ENCODE measurements at regions not wholly inside any gene's neighbourhood (a gene's known extent, or its start where the extent isn't known, plus 50 kb on each side); places are given as distances from the start of the nearest gene placed in this dataset.

DNA sequence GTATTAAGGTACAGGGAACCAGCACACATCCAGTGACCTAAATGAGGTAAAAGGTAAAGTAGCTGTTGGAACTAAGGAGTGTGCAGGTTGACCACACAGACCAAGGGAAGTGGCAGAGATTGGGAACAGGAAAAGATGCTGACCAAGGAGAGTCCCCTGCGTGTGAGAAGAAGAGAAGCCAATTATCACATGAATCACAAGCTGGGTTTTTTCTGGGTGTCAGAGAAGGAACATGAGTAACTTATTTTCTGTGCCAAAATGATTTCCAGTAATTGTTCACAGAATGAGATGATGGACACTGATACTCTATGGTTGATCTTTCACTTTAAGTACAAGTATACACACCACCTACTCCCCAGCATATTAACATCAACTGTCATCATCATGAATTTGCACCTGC lies 130.7 kb upstream of the ACO1 start:
- H3K9me3 ChIP-seq (ENCODE audit: control insufficient read depth, insufficient read depth, low read length), result no peaks in the 10 kb centered on the region

DNA sequence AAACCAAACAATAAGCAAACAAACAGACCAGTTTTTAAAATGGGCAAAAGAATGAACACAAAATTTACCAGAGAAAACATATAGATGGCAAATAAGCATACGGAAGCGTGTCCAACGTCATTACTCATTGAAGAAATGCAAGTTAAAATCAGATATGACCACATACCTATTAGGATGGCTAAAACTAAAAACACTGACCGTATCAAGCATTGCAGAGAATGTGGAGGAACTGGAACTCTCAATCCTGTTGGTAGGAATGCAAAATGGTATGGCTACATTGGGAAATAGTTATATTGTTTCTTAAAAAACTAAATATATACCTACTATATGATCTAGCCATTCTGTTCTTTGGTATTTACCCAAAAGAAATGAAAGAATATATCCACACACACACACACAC lies 129.4 kb upstream of the ACO1 start:
- DNase-seq, result no peak
- TF ChIP-seq, protein P1, sequence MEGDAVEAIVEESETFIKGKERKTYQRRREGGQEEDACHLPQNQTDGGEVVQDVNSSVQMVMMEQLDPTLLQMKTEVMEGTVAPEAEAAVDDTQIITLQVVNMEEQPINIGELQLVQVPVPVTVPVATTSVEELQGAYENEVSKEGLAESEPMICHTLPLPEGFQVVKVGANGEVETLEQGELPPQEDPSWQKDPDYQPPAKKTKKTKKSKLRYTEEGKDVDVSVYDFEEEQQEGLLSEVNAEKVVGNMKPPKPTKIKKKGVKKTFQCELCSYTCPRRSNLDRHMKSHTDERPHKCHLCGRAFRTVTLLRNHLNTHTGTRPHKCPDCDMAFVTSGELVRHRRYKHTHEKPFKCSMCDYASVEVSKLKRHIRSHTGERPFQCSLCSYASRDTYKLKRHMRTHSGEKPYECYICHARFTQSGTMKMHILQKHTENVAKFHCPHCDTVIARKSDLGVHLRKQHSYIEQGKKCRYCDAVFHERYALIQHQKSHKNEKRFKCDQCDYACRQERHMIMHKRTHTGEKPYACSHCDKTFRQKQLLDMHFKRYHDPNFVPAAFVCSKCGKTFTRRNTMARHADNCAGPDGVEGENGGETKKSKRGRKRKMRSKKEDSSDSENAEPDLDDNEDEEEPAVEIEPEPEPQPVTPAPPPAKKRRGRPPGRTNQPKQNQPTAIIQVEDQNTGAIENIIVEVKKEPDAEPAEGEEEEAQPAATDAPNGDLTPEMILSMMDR (IDR thresholded peaks at IDR 0.05), result no peak
- Mint-ChIP-seq H3K4me3 (no peak overlapping the region), H3K36me3 (no peaks in the 10 kb centered on the region), H3K27ac (no peak overlapping the region), H3K4me1 (no peaks in the 10 kb centered on the region), H3K9me3 (peaks cover 3% of the 10 kb centered on the region in 2 donors), H3K27me3 (ENCODE audit: low read depth in 2 of 2) (no peaks in the 10 kb centered on the region)
- Histone ChIP-seq H3K36me3 (ENCODE audit: control insufficient read depth, insufficient read depth, low read length) (no peaks in the 10 kb centered on the region), H3K9me3 (ENCODE audit: control insufficient read depth, insufficient read depth, low read length) (no peaks in the 10 kb centered on the region), H3K4me1 (ENCODE audit: control insufficient read depth, insufficient read depth, low read length) (no peaks in the 10 kb centered on the region), H3K4me3 (ENCODE audit: low read length) (no peak overlapping the region), H3K27me3 (ENCODE audit: control insufficient read depth, insufficient read depth, low read length) (no peaks in the 10 kb centered on the region), H3K27ac (ENCODE audit: low read length) (no peak overlapping the region)
- intact Hi-C loops (cut with micrococcal nuclease), result no loop called here
- no peak for ATAC-seq
- WGBS (ENCODE audit: insufficient coverage), result 91% methylated on average over 3 of the region's 4 CpGs

More for the DNA sequence above, 130.7 kb upstream of the ACO1 start:
- WGBS (ENCODE audit: insufficient coverage), result 30% methylated on average over 1 of the region's 1 CpG
- no peak for DNase-seq
- Histone ChIP-seq H3K27ac (ENCODE audit: low read length) (no peak overlapping the region), H3K4me3 (ENCODE audit: low read length) (no peak overlapping the region), H3K36me3 (ENCODE audit: control insufficient read depth, insufficient read depth, low read length) (no peaks in the 10 kb centered on the region), H3K27me3 (ENCODE audit: control insufficient read depth, insufficient read depth, low read length) (no peaks in the 10 kb centered on the region), H3K4me1 (ENCODE audit: control insufficient read depth, insufficient read depth, low read length) (no peaks in the 10 kb centered on the region)
- Mint-ChIP-seq H3K9me3 (peaks cover 3% of the 10 kb centered on the region in 2 donors), H3K4me1 (no peaks in the 10 kb centered on the region), H3K36me3 (no peaks in the 10 kb centered on the region), H3K4me3 (no peak overlapping the region), H3K27ac (no peak overlapping the region), H3K27me3 (ENCODE audit: low read depth in 2 of 2) (no peaks in the 10 kb centered on the region)
- TF ChIP-seq, protein P1 (IDR thresholded peaks at IDR 0.05), result no peak
- intact Hi-C loops (cut with micrococcal nuclease), result no loop called here
- no peak for ATAC-seq

DNA sequence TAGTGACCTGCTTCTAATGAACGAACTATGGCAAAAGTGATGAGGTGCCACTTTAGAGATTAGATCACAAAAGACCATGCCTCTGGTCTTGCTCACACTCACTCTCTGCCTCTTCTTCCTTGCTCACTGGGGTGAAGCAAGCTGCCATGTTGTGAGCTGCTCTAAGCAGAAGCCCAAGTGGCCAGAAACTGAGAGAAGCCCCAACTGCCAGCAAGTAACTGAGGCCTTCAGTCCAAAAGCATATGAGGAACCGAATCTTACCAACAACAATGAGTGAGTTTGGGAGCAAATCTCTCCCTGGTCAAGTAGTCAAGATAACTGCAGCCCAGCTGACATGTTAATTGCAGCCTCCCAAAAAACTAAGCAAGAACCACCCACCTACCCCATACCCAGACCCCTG lies 126.0 kb upstream of the ACO1 start:
- H3K4me1 Mint-ChIP-seq, result no peaks in the 10 kb centered on the region
- no peak for ATAC-seq
- Histone ChIP-seq H3K9me3 (ENCODE audit: control insufficient read depth, insufficient read depth, low read length) (no peaks in the 10 kb centered on the region), H3K36me3 (ENCODE audit: control insufficient read depth, insufficient read depth, low read length) (no peaks in the 10 kb centered on the region), H3K27me3 (ENCODE audit: control insufficient read depth, insufficient read depth, low read length) (no peaks in the 10 kb centered on the region), H3K4me1 (ENCODE audit: control insufficient read depth, insufficient read depth, low read length) (no peaks in the 10 kb centered on the region), H3K4me3 (ENCODE audit: low read length) (no peak overlapping the region), H3K27ac (ENCODE audit: low read length) (no peak overlapping the region)
- no peak overlapping the region for H3K4me3 Mint-ChIP-seq
- 92% methylated on average over 2 of the region's 2 CpGs for WGBS (ENCODE audit: insufficient coverage)
- intact Hi-C loops (cut with micrococcal nuclease), result no loop called here
- H3K27me3 Mint-ChIP-seq (ENCODE audit: low read depth in 2 of 2), result no peaks in the 10 kb centered on the region
- H3K9me3 Mint-ChIP-seq, result peaks cover 3 to 8% of the 10 kb centered on the region in 2 donors
- no peak overlapping the region for H3K27ac Mint-ChIP-seq
- TF ChIP-seq, protein P1 (IDR thresholded peaks at IDR 0.05), result no peak
- H3K36me3 Mint-ChIP-seq, result no peaks in the 10 kb centered on the region
- DNase-seq, result no peak

DNA sequence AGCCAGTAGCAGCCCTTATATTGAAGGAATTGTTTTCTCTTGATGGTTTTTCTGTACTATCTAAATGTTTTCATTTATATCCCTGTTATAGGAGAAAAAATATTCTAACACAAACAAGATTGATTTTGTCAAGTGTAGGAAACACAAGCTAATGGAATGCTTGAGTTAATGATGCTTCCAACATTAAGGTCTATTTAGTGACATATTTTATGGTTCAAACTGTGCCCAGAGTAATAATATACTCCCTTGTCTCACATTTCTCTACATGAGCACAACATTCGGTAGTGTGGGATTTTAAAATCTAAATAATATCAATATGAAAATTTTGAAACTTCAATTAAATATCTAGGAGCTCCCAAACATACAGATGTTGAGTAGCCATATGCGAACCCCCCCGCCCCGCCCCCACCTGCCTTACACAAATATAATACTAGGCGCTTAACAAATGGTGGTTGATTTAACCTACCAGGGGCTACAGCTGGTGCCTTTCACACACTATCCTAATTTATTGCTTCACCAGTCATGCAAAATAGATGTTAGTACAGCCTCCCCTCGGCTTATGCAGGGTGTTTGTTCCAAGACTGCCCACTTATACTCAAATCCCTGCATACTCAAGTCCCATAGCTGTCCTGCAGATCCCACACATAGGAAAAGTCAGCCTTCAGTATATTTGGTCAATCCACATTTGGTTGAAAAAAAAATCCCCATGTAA lies 124.1 kb upstream of the ACO1 start:
- TF ChIP-seq, protein P1 (IDR thresholded peaks at IDR 0.05), result no peak
- intact Hi-C loops (cut with micrococcal nuclease), result no loop called here
- ATAC-seq, result no peak

More for the DNA sequence above, 124.1 kb upstream of the ACO1 start:
- no peaks in the 10 kb centered on the region for H3K36me3 ChIP-seq (ENCODE audit: control insufficient read depth, insufficient read depth, low read length)
- no peaks in the 10 kb centered on the region for H3K4me1 Mint-ChIP-seq
- no peaks in the 10 kb centered on the region for H3K27me3 Mint-ChIP-seq (ENCODE audit: low read depth in 2 of 2)
- no peak for DNase-seq
- H3K27ac ChIP-seq (ENCODE audit: low read length), result no peak overlapping the region
- no peaks in the 10 kb centered on the region for H3K36me3 Mint-ChIP-seq
- H3K4me1 ChIP-seq (ENCODE audit: control insufficient read depth, insufficient read depth, low read length), result no peaks in the 10 kb centered on the region
- H3K9me3 ChIP-seq (ENCODE audit: control insufficient read depth, insufficient read depth, low read length), result no peaks in the 10 kb centered on the region
- H3K27ac Mint-ChIP-seq, result no peak overlapping the region
- no peaks in the 10 kb centered on the region for H3K27me3 ChIP-seq (ENCODE audit: control insufficient read depth, insufficient read depth, low read length)
- WGBS (ENCODE audit: insufficient coverage), result 84% methylated on average over 5 of the region's 6 CpGs
- H3K4me3 ChIP-seq (ENCODE audit: low read length), result no peak overlapping the region
- H3K4me3 Mint-ChIP-seq, result no peak overlapping the region
- H3K9me3 Mint-ChIP-seq, result peaks cover 3 to 8% of the 10 kb centered on the region in 2 donors
